Caki2 (cell line): ENCODE measurements at regions not wholly inside any gene's neighbourhood (a gene's known extent, or its start where the extent isn't known, plus 50 kb on each side); places are given as distances from the start of the nearest gene placed in this dataset.
"Not testable (repeated sequence)": the region's sequence is repeated elsewhere in the genome, so short reads cannot be mapped to it uniquely, and the experiment has no call there.

Experiments used
- DNase-seq: peaks from one replicate; pipeline ENCODE4 v3.0.0-alpha.2; 2015; ENCODE audit warnings: low read depth
- in situ Hi-C: cut with HindIII; loops from 2 replicates; pipeline ENCODE4 v1.10.0; 2016; ENCODE audit warnings: low sequenced_read_pairs, low pct_unique_long_range_greater_than_20kb, mixed read lengths

DNA sequence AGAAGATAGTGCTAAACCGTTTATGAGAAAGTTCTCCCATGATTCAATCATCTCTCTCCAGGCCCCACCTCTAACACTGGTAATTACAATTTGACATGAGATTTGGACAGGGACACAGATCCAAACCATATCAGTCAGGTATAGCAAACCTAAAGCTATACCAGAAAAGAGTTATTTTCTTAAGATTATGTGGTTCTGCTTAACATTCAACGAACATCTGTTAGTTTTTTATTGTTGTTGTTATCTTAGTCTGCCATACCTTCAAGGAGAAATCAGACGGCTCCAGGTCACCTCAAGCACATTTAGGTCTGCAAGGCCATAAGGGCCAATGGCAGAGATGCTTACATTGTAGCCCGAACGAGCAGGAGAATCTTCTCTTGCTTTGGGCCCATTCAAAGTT, 89.5 kb upstream of the ETV3 start:
- in situ Hi-C loops: no loop called here

DNA sequence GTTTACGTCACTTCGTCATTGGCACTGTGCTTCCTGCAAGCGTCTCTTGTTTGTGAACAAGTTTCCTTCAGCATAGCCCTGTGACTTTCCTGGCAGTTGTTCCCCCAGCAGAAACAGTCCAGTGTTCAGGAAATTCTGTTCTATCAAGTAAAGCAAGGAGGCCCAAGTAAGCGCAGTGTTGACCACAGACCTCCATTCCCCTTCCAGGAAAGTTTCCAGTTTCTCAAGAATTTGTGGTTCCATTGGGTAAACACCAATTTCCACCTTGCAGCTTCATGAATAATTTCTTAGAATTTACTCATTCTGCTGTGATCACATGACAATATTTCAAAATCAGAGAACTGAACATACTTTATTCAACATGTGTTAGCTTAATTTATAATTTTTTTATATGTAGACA, 88.5 kb upstream of the ETV3 start:
- in situ Hi-C loops: no loop called here
- DNase-seq: no peak

More for the DNA sequence above, 89.5 kb upstream of the ETV3 start:
- no peak for DNase-seq

DNA sequence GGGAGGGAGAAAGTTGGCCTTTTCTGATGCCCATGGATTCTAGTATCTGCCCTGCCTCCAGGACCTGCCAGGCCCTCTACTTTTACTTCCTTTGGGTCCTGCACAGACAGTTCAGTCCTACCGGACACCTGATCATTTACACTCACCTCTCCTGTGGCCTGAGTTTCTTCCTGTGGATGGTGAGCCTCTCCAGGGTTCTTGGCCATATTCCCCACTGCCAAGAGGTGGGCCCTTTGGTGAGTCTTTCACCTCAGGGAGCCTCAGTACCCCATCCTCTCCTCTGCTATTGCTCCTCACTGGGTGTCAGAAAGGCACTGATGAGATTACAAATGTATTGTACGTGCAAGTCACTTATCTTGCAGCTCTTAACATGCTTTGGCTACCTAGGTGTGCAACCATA, 81.4 kb upstream of the ETV3 start:
- no peak for DNase-seq
- in situ Hi-C loops: no loop called here

DNA sequence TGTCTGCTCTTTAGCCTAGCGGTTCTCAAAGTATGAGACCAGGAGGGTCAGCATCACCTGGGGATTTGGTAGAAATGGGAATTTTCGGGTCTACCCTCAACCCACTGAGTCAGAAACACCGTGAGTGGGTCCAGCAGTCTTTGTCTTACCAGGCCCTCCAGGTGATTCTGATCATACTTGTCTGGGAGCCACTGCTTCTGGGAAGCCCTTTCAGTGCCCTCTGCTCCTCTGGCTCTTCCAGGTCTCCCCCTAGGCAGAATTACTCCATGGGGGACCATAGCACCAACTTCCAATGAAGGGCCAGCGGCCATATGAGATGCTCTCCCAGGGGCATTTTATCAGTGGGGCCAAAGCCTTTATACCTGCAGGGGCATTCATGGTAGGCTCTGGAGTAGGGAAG, 81.0 kb upstream of the ETV3 start:
- no peak for DNase-seq
- in situ Hi-C loops: no loop called here

DNA sequence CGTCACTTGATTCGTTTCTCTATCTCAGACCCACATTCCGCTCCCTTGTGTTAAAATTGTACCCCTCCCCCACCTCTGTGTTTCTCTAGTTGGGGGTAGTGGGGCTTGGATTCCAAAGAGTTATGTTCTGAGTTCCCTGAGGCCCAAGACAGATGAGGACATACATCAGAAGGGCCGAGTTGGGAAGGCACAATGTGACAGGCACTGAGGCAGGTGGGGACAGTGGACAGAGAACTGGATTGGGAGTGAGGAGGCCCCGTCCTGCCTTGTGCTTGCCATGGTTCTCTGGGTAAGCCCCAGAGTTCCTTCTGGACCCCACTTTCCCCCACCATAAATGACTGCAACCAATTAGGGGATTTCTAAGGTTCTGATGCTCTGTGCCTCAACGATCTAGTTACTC, 80.5 kb upstream of the ETV3 start:
- no peak for DNase-seq
- in situ Hi-C loops: no loop called here

DNA sequence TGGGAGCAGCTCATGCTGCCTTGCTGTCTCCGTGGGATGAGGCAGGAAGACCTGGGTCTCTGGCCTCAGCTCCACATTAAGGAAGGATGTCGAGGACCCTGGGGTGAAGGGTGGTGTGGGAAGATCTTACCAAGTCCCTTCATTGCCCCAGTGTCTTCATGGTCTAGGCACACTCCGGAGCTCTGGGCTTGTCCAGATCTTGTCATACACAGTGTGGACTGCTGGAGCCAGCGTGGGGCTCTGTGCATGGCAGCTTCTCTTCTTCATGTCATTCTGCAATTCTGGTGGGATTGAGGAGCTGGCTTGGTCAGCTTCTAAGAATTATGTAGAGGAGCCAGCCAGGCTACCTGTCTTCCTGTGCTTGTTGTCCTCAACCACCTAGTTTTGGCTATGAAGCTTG, 79.3 kb upstream of the ETV3 start:
- no peak for DNase-seq
- in situ Hi-C loops: no loop called here

DNA sequence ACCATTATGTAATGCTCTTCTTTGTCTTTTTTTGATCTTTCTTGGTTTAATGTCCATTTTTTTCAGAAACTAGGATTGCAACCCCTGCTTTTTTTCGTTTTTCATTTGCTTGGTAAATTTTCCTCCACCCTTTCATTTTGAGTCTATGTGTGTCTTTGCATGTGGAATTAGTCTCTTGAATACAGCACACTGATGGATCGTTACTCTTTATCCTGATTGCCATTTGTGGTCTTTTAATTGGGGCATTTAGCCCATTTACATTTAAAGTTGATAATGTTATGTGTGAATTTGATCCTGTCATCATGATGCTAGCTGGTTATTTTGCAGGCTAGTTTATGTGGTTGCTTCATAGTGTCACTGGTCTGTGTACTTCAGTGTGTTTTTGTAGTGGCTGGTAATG, 75.6 kb upstream of the ETV3 start:
- no peak for DNase-seq
- in situ Hi-C loops: no loop called here

DNA sequence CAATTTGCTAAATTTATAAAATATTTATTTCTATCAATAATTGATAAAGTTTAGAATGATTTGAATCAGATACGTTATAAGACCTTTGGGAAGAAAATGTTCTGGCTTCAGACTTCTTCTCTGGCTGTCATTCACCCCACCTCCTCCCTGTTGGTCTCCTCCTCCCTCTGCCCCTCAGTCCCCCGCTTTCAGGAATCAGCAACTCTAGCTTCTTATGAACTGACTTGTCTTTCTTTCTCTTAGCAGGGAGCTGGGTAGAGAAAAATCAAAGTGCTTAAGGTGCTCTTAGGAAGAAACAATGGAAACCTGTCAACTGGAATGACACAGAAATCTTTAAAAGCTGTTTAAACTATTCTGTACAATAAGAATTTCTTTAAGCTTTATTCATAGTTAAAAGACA, 71.3 kb upstream of the ETV3 start:
- DNase-seq: no peak
- in situ Hi-C loops: no loop called here

DNA sequence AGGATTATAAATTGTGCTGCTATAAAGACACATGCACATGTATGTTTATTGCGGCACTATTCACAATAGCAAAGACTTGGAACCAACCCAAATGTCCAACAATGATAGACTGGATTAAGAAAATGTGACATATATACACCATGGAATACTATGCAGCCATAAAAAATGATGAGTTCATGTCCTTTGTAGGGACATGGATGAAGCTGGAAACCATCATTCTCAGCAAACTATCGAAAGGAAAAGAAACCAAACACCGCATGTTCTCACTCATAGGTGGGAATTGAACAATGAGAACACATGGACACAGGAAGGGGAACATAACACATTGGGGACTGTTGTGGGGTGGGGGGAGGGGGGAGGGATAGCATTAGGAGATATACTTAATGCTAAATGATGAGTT, 67.8 kb upstream of the ETV3 start:
- in situ Hi-C loops, DNase-seq: not testable (repeated sequence)

DNA sequence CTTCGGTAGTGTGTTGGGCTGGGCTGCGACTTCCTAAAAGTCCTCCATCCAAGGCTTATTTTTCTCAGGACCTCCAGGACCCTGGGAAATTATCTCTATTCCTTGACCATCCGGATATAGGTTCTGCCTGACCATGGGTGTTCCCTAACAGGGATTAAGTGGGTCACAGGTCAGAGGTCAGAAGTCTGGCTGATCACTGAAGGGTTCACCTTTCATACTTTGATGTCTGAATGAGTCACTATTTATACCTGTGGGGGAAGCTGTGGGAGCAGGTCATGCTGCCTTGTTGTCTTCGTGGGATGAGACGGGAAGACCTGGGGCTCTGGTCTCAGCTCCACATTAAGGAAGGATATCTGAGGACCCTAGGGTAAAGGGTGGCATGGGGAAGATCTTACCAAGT, 65.0 kb upstream of the ETV3 start:
- DNase-seq: no peak
- in situ Hi-C loops: no loop called here

DNA sequence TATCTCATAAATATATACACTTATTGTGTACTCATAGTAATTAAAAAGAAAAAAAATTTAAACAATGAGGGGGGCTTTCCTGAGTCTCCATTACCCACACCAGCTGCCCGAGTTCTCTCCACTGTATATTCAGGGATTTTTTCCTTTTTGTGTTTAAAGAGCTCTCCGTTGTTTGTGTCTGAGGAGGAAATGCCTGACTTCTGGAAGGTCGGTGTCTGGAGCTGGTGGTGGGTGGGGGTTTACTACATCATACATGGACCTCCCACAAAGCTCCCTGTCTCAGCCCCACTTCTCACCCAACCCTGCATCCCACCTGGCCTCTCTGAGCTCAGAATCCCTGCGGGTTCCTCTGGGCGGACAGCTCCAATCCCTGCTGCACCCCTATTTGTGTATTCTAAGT, 64.1 kb upstream of the ETV3 start:
- in situ Hi-C loops: no loop called here
- DNase-seq: no peak

DNA sequence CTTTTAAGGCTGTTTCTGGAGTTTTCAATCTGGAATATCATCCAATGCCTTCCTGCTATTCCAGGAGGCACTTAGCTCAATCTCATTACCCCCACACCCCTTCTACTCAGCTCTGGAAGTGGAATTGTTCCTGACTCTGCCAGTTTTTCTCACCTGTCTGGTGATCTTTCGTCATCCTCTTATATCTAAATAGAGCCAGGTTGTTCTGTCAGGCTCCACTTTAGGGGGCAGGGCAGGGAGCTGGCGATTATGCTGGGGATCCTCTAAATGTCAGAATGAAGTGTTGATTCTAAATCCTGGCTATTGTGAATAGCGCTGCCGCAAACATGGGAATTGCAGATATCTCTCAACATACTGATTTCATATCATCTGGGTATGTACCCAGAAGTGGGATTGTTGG, 63.6 kb upstream of the ETV3 start:
- in situ Hi-C loops: no loop called here
- no peak for DNase-seq

DNA sequence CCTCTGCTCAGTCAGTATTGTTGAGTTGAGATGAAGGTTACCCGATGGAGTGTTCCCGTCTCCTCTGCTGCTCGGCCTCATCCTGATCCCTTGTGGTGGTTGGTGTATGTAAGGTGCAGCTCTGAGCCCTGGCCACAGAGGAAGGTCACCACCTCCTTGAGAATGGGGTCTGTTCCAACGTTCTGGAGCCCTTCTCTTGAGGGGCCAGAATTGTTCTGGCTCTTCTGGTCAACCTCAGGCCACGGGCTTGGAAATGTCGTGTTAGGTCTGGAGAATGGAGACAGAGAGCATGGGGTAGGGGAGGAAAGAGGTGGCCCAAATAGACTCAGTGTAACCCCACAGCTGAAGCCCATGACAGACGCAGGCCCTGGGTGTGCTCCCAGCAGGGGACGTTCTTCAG, 62.3 kb upstream of the ETV3 start:
- in situ Hi-C loops: no loop called here
- DNase-seq: no peak

DNA sequence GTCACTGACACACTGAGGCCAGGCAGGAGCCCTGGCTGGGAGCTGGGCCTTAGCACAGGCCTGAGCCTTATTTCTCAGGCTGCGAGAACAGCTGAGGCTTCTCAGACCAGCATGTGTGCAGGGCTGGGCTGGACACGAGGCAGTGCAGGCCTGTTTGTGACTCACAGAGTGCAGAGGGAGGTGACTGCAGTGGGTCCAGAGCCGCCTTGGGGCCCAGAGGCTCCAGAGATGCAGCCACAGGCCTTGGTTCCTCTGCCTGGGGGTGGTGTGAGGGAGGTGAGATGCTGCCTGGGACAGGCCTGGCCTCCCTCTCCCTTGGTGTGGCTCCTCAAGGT, 61.2 kb upstream of the ETV3 start:
- no peak for DNase-seq
- in situ Hi-C loops: no loop called here

DNA sequence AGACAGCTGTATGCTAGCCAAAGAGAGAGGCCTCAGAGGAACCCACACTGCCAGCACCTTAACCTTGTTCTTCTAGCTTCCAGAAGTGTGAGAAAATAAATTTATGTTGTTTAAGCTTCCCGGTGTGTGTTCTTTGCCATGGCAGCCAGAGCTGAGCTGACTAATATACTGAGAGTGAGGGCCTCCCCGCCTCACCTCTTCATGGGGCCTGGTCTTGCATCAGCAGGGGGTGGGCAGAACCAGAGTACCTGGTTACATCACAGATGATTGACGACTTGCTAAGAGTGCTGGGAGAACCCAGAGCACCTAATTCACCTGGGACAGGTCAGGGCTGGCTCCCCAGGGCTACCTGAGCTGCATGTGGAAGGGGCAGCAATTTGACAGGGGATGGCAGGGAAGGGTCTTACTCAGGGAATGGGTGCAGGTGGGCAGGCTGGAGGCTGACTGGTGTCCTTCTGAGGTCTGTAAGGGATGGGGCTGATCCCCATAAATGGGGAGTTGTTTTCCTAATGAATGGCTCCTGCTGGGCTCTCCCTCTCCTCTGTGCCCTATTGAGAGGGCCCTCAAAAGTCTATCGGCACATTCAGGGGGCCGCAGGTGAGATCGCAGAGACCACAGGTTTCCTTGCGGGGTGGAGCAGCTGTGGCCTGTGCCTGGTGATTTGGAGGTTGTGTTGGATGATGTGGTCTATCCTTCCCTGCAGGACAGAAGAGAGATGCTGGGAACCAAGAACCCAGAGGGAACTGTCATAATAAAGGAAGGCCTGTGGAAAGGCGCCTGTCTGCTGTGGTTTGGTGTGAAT, 60.6 kb upstream of the ETV3 start:
- no peak for DNase-seq
- in situ Hi-C loops: no loop called here

DNA sequence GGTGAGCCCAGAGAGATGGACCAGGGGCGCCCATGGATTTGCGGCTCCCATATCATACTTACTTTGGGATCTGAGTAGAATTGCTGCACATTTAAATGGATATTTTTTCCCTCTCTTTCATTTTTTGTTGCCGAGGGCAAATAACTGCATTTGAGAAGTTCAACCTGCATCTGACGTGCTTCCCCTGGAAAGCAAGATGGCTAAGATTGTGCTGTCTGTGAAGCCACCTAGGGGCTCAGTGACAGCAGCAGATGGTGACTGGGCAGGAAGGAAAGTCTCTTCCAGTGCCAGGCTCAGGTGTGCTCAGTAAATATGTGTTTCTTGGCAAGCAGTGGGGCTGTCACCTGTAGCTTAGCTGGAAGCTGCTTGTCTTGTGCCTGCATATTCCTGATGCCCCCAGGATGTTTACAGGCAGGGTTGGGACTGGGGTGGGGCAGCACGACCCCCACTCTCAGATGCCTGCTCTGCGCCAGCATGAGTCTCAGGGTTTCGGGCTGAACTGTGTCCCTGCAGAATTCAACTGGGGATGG, 59.8 kb upstream of the ETV3 start:
- in situ Hi-C loops: no loop called here
- no peak for DNase-seq

DNA sequence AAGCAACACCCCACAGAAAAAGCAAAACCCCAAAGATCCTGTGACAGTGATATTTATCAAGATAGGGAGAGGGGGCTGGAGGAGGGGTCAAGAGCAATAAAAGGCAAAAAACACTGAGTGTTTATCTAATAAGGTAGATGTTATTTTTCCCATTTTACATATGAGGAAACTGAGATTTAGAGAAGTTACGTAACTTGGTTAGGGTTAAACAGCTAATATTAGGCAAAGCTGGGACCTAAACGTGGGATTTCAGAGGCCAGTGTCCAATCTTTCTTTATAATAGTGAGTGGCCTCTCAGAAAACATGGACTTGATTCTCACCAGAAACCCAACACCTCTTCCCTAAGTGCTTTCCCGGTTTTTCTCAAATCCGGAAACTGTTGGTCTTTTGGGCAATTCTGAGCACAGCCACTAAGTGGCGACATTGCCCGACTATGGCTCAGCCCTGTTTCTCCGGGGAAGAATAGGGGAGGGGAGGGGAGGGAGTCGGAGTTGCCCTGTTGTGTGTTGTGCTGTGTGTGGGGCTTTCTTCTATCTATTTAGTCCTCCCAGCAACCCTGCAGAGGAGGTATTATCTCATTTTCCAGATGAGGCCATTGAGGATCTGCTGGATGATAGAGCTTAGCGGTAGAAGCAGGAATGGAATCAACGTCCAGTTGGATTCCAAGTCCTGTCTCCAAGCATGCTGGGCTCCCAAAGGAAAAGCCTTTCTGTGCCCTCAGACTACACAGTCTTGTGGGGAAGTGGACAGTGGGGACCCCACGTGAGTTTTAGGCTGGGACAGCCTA, 58.7 kb upstream of the ETV3 start:
- peak; percentile 16 for DNase-seq
- in situ Hi-C loops: not testable (repeated sequence)

DNA sequence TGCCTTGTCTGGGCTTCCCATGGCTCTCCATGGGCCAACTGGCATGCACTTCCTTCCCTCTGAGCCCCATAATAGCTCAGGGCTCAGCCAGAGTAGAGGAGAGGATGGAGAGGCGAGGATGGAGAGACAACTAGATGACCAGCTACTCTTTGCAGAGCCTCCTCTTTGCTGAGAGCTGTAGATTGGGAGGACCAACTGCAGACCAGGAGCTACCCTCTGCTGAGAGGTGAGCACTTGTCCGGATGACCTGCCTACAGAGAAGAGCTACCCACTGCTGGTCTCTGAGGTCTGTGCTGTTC, 58.0 kb upstream of the ETV3 start:
- in situ Hi-C loops: no loop called here
- no peak for DNase-seq

DNA sequence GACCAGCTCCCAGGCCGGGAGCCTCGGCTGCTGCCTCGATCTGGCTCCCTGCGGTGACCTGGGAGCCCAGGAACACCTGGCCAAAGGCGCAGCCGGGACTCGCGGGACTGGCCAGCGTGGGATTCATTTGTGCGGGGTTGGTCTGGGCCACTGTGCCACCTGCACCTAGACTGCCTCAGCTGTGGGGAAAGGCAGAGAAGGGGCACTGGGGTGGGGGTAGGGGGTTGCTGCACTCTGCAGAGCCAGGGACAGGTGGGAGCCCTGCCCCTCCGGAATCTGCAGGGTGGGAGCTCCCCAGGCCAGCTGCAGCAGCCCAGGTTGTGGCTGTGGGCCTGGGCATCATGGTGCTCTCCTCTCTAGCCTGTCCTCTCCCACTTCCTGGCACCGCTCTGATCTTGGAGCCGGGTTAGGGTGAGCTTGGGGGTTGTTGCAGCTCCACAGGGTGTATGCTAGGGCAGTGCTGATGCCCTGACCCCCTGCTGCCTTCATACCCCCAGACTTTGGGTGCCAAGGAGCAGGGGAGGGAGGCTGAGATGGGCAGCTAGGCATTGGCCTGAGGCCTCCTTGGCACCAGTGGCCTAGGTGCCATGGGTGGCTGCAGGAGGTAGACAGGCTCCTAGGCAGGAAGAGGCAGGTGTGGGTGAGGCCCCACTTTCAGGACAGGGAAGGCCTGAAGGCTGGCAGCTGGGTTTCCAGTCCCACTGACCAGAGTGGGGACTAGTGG, 57.5 kb upstream of the ETV3 start:
- in situ Hi-C loops: no loop called here
- no peak for DNase-seq
